ENCODE measurements at regions not wholly inside any gene's neighbourhood (a gene's known extent, or its start where the extent isn't known, plus 50 kb on each side); places are given as distances from the start of the nearest gene placed in this dataset.
"Not testable (repeated sequence)": the region's sequence is repeated elsewhere in the genome, so short reads cannot be mapped to it uniquely, and the experiment has no call there.

- intact Hi-C loops (cut with DNase I; ENCODE audit: low total_unique reads); DNase-seq (ENCODE audit: low spot score in 2 of 2); H3K27ac ChIP-seq; H3K9me3 ChIP-seq; H3K27me3 ChIP-seq; H3K4me1 ChIP-seq; H3K36me3 ChIP-seq; H3K4me3 ChIP-seq: not testable (repeated sequence)
Observed at GRCh38 chr22:22338778-22339177, 94.2 kb downstream of the VPREB1 start.

- intact Hi-C loops (cut with DNase I; ENCODE audit: low total_unique reads): no loop called here
- no peaks in the 10 kb centered on the region for H3K4me1 ChIP-seq
- H3K27me3 ChIP-seq: no peaks in the 10 kb centered on the region
- TF ChIP-seq CTCF (IDR thresholded peaks at IDR 0.05) (no peak), POLR2AphosphoS5 (IDR thresholded peaks at IDR 0.05) (no peak), POLR2A (IDR thresholded peaks at IDR 0.05) (no peak)
- no peak for DNase-seq (ENCODE audit: low spot score in 2 of 2)
- H3K36me3 ChIP-seq: no peaks in the 10 kb centered on the region
- H3K27ac ChIP-seq: no peak overlapping the region
- no peaks in the 10 kb centered on the region for H3K9me3 ChIP-seq
- H3K4me3 ChIP-seq: no peak overlapping the region
Observed at GRCh38 chr22:22341736-22342135, 97.2 kb downstream of the VPREB1 start.

GRCh38 chr22:22342697-22343580 is 98.4 kb downstream of the VPREB1 start:
- peak; percentile 49 to 66 for DNase-seq (ENCODE audit: low spot score in 2 of 2)
- no peaks in the 10 kb centered on the region for H3K36me3 ChIP-seq
- no peaks in the 10 kb centered on the region for H3K27me3 ChIP-seq
- no peak overlapping the region for H3K4me3 ChIP-seq
- intact Hi-C loops (cut with DNase I; ENCODE audit: low total_unique reads): no loop called here
- no peak for TF ChIP-seq POLR2A (IDR thresholded peaks at IDR 0.05)
- peak; percentile 33 to 64 (median 62) for TF ChIP-seq CTCF (IDR thresholded peaks at IDR 0.05)
- no peaks in the 10 kb centered on the region for H3K4me1 ChIP-seq
- no peak overlapping the region for H3K27ac ChIP-seq
- no peaks in the 10 kb centered on the region for H3K9me3 ChIP-seq

GRCh38 chr22:22343581-22344296 is 99.2 kb downstream of the VPREB1 start:
- no peaks in the 10 kb centered on the region for H3K9me3 ChIP-seq
- no peak overlapping the region for H3K4me3 ChIP-seq
- no peaks in the 10 kb centered on the region for H3K36me3 ChIP-seq
- intact Hi-C loops (cut with DNase I; ENCODE audit: low total_unique reads): no loop called here
- no peak for DNase-seq (ENCODE audit: low spot score in 2 of 2)
- no peaks in the 10 kb centered on the region for H3K27me3 ChIP-seq
- no peak for TF ChIP-seq POLR2AphosphoS5 (IDR thresholded peaks at IDR 0.05)
- no peak for TF ChIP-seq CTCF (IDR thresholded peaks at IDR 0.05)
- TF ChIP-seq POLR2A (IDR thresholded peaks at IDR 0.05): no peak
- H3K27ac ChIP-seq: peak overlapping the region in 1 of 2 donors; percentile 43
- H3K4me1 ChIP-seq: no peaks in the 10 kb centered on the region

- H3K4me1 ChIP-seq: no peaks in the 10 kb centered on the region
- no peaks in the 10 kb centered on the region for H3K9me3 ChIP-seq
- intact Hi-C loops (cut with DNase I; ENCODE audit: low total_unique reads): no loop called here
- DNase-seq (ENCODE audit: low spot score in 2 of 2): no peak
- H3K4me3 ChIP-seq: no peak overlapping the region
- TF ChIP-seq CTCF (IDR thresholded peaks at IDR 0.05) (no peak), POLR2AphosphoS5 (IDR thresholded peaks at IDR 0.05) (no peak), POLR2A (IDR thresholded peaks at IDR 0.05) (no peak)
- H3K36me3 ChIP-seq: no peaks in the 10 kb centered on the region
- peak overlapping the region in 1 of 2 donors; percentile 43 for H3K27ac ChIP-seq
- no peaks in the 10 kb centered on the region for H3K27me3 ChIP-seq
Observed at GRCh38 chr22:22344430-22344829, 99.8 kb downstream of the VPREB1 start.

Data from breast epithelium (tissue), 4 donors.